ENCODE measurements at regions not wholly inside any gene's neighbourhood (a gene's known extent, or its start where the extent isn't known, plus 50 kb on each side); places are given as distances from the start of the nearest gene placed in this dataset.

GRCh38 chr15:69505956-69506556, 53.4 kb downstream of the RPLP1 start:
- DNase-seq: no peak

- DNase-seq: no peak
Measured at GRCh38 chr15:69508659-69509058, 56.0 kb downstream of the RPLP1 start.

- no peak for DNase-seq
Measured at GRCh38 chr15:69509131-69509530, 56.5 kb downstream of the RPLP1 start.

GRCh38 chr15:69510556-69510955, 57.9 kb downstream of the RPLP1 start:
- no peak for DNase-seq

- DNase-seq: no peak
Measured at GRCh38 chr15:69511015-69511414, 58.4 kb downstream of the RPLP1 start.

GRCh38 chr15:69511716-69512340, 59.2 kb downstream of the RPLP1 start:
- DNase-seq: no peak

- no peak for DNase-seq
Measured at GRCh38 chr15:69513450-69513960, 60.9 kb downstream of the RPLP1 start.

GRCh38 chr15:69513986-69514385, 61.4 kb downstream of the RPLP1 start:
- no peak for DNase-seq

- no peak for DNase-seq
Measured at GRCh38 chr15:69515508-69515907, 62.9 kb downstream of the RPLP1 start.

- no peak for DNase-seq
Measured at GRCh38 chr15:69515926-69516325, 63.3 kb downstream of the RPLP1 start.

- no peak for DNase-seq
Measured at GRCh38 chr15:69517052-69517451, 64.4 kb downstream of the RPLP1 start.

GRCh38 chr15:69518806-69519205, 66.2 kb downstream of the RPLP1 start:
- no peak for DNase-seq

- no peak for DNase-seq
Measured at GRCh38 chr15:69520067-69520466, 67.4 kb downstream of the RPLP1 start.

GRCh38 chr15:69522361-69522760, 69.7 kb downstream of the RPLP1 start:
- no peak for DNase-seq

GRCh38 chr15:69523010-69524001, 70.7 kb downstream of the RPLP1 start:
- peak; percentile 40 for DNase-seq

GRCh38 chr15:69524296-69524695, 71.7 kb downstream of the RPLP1 start:
- no peak for DNase-seq

- DNase-seq: no peak
Measured at GRCh38 chr15:69524814-69525213, 72.2 kb downstream of the RPLP1 start.

- DNase-seq: no peak
Measured at GRCh38 chr15:69525543-69525942, 72.9 kb downstream of the RPLP1 start.

- DNase-seq: no peak
Measured at GRCh38 chr15:69526081-69527061, 73.8 kb downstream of the RPLP1 start.

- no peak for DNase-seq
Measured at GRCh38 chr15:69529141-69529540, 76.5 kb downstream of the RPLP1 start.

- no peak for DNase-seq
Measured at GRCh38 chr15:69529961-69530633, 77.5 kb downstream of the RPLP1 start.

All from NCI-H2081 treated with DMSO at 0.1 percent for 48 hours (cell line).